Mesendoderm (in vitro differentiated cells): ENCODE measurements at regions not wholly inside any gene's neighbourhood (a gene's known extent, or its start where the extent isn't known, plus 50 kb on each side); places are given as distances from the start of the nearest gene placed in this dataset.

Source experiments
- DNase-seq: peaks from one replicate; pipeline ENCODE4 v3.0.0; 2013
- H2AK5ac ChIP-seq: 2 replicates; pipeline ENCODE4 v1.6.1; 2013; ENCODE audit warnings: low read length, inconsistent platforms
- H2BK120ac ChIP-seq: 2 replicates; pipeline ENCODE4 v1.6.1; 2013; ENCODE audit warnings: low read depth, mild to moderate bottlenecking, low read length, moderate library complexity, mixed read lengths
- H2BK15ac ChIP-seq: replicated peaks from 2 replicates; pipeline ENCODE4 v1.6.1; 2013; ENCODE audit warnings: low read depth, mild to moderate bottlenecking, moderate library complexity
- H2BK5ac ChIP-seq: 2 replicates; pipeline ENCODE4 v1.6.1; 2013; ENCODE audit warnings: low read length, inconsistent platforms
- H3K18ac ChIP-seq: 2 replicates; pipeline ENCODE4 v1.6.1; 2013; ENCODE audit warnings: mild to moderate bottlenecking, low read length, mixed read lengths
- H3K23ac ChIP-seq: one replicate; pipeline ENCODE4 v1.6.1; 2013; ENCODE audit warnings: low read length
- H3K27ac ChIP-seq: 2 replicates; pipeline ENCODE4 v1.5.1; 2013; ENCODE audit warnings: low read depth, mild to moderate bottlenecking, inconsistent platforms, low read length, moderate library complexity
- H3K27me3 ChIP-seq: 2 replicates; pipeline ENCODE4 v1.6.1; 2013; ENCODE audit warnings: low read length, control low read depth, mild to moderate bottlenecking, inconsistent platforms; ENCODE audit not compliant: insufficient read depth, poor library complexity
- H3K36me3 ChIP-seq: 2 replicates; pipeline ENCODE4 v1.6.1; 2013; ENCODE audit warnings: low read length, inconsistent platforms; ENCODE audit not compliant: control insufficient read depth, insufficient read depth
- H3K4ac ChIP-seq: one replicate; pipeline ENCODE4 v1.6.1; 2013; ENCODE audit warnings: low read depth, mild to moderate bottlenecking, low read length, moderate library complexity
- H3K4me1 ChIP-seq: 2 replicates; pipeline ENCODE4 v1.6.1; 2013; ENCODE audit warnings: low read depth, low read length, inconsistent platforms; ENCODE audit not compliant: control insufficient read depth
- H3K4me2 ChIP-seq: 2 replicates; pipeline ENCODE4 v1.6.1; 2013; ENCODE audit warnings: low read length
- H3K4me3 ChIP-seq: 2 replicates; pipeline ENCODE4 v1.5.1; 2013; ENCODE audit warnings: mild to moderate bottlenecking, low read length
- H3K56ac ChIP-seq: one replicate; pipeline ENCODE4 v1.6.1; 2013; ENCODE audit warnings: low read length
- H3K79me1 ChIP-seq: 2 replicates; pipeline ENCODE4 v1.6.1; 2013; ENCODE audit warnings: low read length, inconsistent platforms
- H3K79me2 ChIP-seq: 2 replicates; pipeline ENCODE4 v1.6.1; 2013; ENCODE audit warnings: mild to moderate bottlenecking, low read length; ENCODE audit not compliant: control insufficient read depth, insufficient read depth
- H3K9ac ChIP-seq: 2 replicates; pipeline ENCODE4 v1.6.1; 2013; ENCODE audit warnings: low read length, inconsistent platforms
- H4K5ac ChIP-seq: one replicate; pipeline ENCODE4 v1.6.1; 2013; ENCODE audit warnings: low read length
- H4K8ac ChIP-seq: one replicate; pipeline ENCODE4 v1.6.1; 2013; ENCODE audit warnings: low read depth, mild to moderate bottlenecking, control low read depth, low read length, moderate library complexity
- WGBS: extraction: QIAGEN DNeasy Blood & Tissue Kit; methylation state at CpG from one replicate; pipeline ENCODE4 v1.1.7; 2013; ENCODE audit warnings: low lambda C conversion rate, missing lambda C conversion rate; ENCODE audit not compliant: insufficient coverage; ENCODE audit errors: extremely low coverage; 5-methylcytosine and 5-hydroxymethylcytosine counted together

DNA sequence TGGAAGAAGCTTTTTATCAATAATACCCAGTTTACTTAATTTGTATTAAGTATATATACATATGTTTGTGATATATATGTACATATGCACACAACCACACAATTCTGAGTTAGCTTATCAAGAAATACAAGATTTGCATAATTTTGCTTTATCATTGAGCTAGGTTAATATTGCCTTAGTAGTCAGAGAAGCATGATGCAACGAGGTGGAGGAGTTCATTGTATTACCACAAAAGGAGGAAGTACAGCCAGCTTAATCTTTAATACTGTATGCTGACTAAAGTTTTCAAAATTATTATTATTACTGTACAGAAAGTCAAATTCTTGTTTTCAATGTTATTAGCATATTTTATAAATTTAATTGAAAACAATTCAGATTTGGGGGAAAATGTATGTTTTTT is 278.4 kb upstream of the PDGFD start:
- no peak overlapping the region for H2AK5ac ChIP-seq
- H2BK15ac ChIP-seq = no peak overlapping the region
- no peak overlapping the region for H3K4me2 ChIP-seq
- H3K79me2 ChIP-seq = no peaks in the 10 kb centered on the region
- H3K23ac ChIP-seq = no peak overlapping the region
- H3K56ac ChIP-seq = no peak overlapping the region
- no peak overlapping the region for H3K18ac ChIP-seq
- H3K27ac ChIP-seq = no peak overlapping the region
- H3K79me1 ChIP-seq = no peaks in the 10 kb centered on the region
- H3K9ac ChIP-seq = no peak overlapping the region
- H4K5ac ChIP-seq = no peak overlapping the region
- no peak overlapping the region for H4K8ac ChIP-seq
- no peak overlapping the region for H2BK5ac ChIP-seq
- DNase-seq = no peak
- no peaks in the 10 kb centered on the region for H3K4me1 ChIP-seq
- H3K4me3 ChIP-seq = no peak overlapping the region
- no peak overlapping the region for H3K4ac ChIP-seq
- no peak overlapping the region for H2BK120ac ChIP-seq
- H3K27me3 ChIP-seq = no peaks in the 10 kb centered on the region
- no CpG with 5 or more reads among the region's 1 CpG for WGBS
- no peaks in the 10 kb centered on the region for H3K36me3 ChIP-seq

DNA sequence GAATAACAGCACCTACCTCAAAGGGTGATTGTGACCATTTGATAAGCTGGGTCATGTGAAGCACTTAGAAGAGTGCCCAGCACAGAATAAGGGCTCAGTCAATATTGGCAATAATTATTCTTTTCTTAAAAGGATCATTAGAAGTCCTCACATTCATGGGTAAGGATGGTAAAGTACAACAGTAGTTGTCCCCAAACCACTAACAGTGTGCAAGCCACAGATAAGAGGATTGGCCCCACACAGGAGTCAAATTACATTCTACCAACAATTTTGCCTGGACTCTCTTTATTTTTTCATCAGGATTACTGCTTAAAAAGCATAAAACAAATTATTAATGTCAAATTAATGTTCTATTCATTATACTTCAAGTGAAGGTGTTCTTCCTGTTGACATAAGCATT is 271.5 kb upstream of the PDGFD start:
- Histone ChIP-seq H2BK5ac (no peak overlapping the region), H3K27ac (no peak overlapping the region)
- no peak for DNase-seq

DNA sequence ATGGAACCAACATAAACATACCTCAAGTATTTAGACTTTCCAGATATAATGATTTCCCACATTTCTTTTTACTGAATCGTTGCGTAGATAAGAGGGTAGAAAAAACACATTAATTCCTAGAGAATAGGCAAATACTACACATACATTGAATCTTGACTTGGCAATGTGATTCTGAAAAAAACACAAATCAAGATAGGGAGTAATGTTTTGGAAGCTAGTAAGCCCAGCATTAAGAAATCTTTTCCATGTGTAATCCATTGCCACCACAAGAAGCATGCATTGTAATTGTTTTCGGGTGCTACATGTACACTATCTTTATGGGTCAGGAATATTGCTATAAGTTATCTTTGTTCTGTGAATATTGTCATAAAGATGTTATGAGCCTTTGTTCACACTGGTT is 269.8 kb upstream of the PDGFD start:
- no peak overlapping the region for H2BK15ac ChIP-seq
- no peak overlapping the region for H4K5ac ChIP-seq
- no peaks in the 10 kb centered on the region for H3K36me3 ChIP-seq
- H3K18ac ChIP-seq = no peak overlapping the region
- H3K23ac ChIP-seq = no peak overlapping the region
- no peak for DNase-seq
- no peaks in the 10 kb centered on the region for H3K27me3 ChIP-seq
- H4K8ac ChIP-seq = no peak overlapping the region
- no peaks in the 10 kb centered on the region for H3K79me1 ChIP-seq
- no peak overlapping the region for H3K27ac ChIP-seq
- H2BK120ac ChIP-seq = no peak overlapping the region
- no peak overlapping the region for H3K56ac ChIP-seq
- H2BK5ac ChIP-seq = no peak overlapping the region
- no peak overlapping the region for H3K4ac ChIP-seq
- no peak overlapping the region for H3K9ac ChIP-seq
- WGBS = no CpG with 5 or more reads among the region's 3 CpGs
- H3K79me2 ChIP-seq = no peaks in the 10 kb centered on the region
- no peak overlapping the region for H2AK5ac ChIP-seq
- H3K4me1 ChIP-seq = no peaks in the 10 kb centered on the region
- no peak overlapping the region for H3K4me3 ChIP-seq
- H3K4me2 ChIP-seq = no peak overlapping the region

More for the DNA sequence above, 271.5 kb upstream of the PDGFD start:
- no peak overlapping the region for H3K18ac ChIP-seq
- no peaks in the 10 kb centered on the region for H3K79me2 ChIP-seq
- H2AK5ac ChIP-seq = no peak overlapping the region
- H3K4me1 ChIP-seq = no peaks in the 10 kb centered on the region
- no peaks in the 10 kb centered on the region for H3K36me3 ChIP-seq
- H3K79me1 ChIP-seq = no peaks in the 10 kb centered on the region
- H3K56ac ChIP-seq = no peak overlapping the region
- H3K23ac ChIP-seq = no peak overlapping the region
- H2BK15ac ChIP-seq = no peak overlapping the region
- no peak overlapping the region for H4K5ac ChIP-seq
- no peaks in the 10 kb centered on the region for H3K27me3 ChIP-seq
- H3K4ac ChIP-seq = no peak overlapping the region
- H4K8ac ChIP-seq = no peak overlapping the region
- no peak overlapping the region for H2BK120ac ChIP-seq
- no peak overlapping the region for H3K9ac ChIP-seq
- no peak overlapping the region for H3K4me3 ChIP-seq
- no peak overlapping the region for H3K4me2 ChIP-seq

DNA sequence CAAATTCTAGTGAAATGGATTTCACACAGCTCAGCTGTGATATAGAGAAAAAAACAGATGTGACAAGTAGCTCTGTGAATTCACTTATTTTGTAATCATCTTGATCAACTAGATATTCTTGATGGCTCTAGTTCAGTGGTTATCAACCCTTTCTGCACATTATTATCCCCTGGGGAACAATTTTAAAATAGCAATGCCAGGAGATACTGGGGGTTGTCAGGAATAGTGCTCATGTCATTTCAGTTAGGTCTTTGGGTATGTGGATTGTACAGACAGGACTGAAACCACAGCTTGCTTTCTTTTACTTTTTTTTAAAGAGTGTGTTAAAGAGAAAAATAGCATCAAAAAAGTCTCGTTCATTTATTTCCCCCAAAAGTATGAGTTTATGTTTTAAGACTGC is 269.0 kb upstream of the PDGFD start:
- no CpG with 5 or more reads among the region's 1 CpG for WGBS
- DNase-seq = no peak
- H3K4me1 ChIP-seq = no peaks in the 10 kb centered on the region
- no peak overlapping the region for H2BK120ac ChIP-seq
- H4K8ac ChIP-seq = no peak overlapping the region
- H4K5ac ChIP-seq = no peak overlapping the region
- no peak overlapping the region for H3K4me3 ChIP-seq
- H3K4ac ChIP-seq = no peak overlapping the region
- no peak overlapping the region for H2BK5ac ChIP-seq
- no peak overlapping the region for H3K9ac ChIP-seq
- no peak overlapping the region for H3K56ac ChIP-seq
- no peak overlapping the region for H3K27ac ChIP-seq
- no peaks in the 10 kb centered on the region for H3K79me2 ChIP-seq
- H3K4me2 ChIP-seq = no peak overlapping the region
- H2AK5ac ChIP-seq = no peak overlapping the region
- no peak overlapping the region for H3K23ac ChIP-seq
- no peak overlapping the region for H2BK15ac ChIP-seq
- no peak overlapping the region for H3K18ac ChIP-seq
- no peaks in the 10 kb centered on the region for H3K36me3 ChIP-seq
- no peaks in the 10 kb centered on the region for H3K27me3 ChIP-seq
- H3K79me1 ChIP-seq = no peaks in the 10 kb centered on the region

DNA sequence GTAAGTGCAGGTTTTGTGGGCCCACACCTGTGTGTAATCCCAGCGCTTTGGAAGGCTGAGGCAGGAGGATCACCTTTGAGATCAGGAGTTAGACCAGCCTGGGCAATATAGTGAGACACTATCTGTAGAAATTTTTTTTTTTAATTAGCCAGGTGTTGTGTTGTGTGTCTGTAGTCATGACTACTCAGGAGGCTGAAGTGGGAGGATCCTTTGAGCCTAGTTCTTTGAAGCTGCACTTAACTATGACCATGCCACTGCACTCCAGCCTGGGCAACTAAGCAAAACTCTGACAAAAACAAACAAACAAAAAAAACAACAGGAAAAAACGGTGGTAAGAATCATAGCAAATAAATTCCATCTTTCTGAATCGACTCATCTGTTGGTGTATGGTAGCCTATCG is 268.6 kb upstream of the PDGFD start:
- Histone ChIP-seq H3K23ac (no peak overlapping the region), H3K79me2 (no peaks in the 10 kb centered on the region), H3K9ac (no peak overlapping the region), H3K18ac (no peak overlapping the region), H3K4ac (no peak overlapping the region), H2BK5ac (no peak overlapping the region), H3K56ac (no peak overlapping the region), H3K79me1 (no peaks in the 10 kb centered on the region), H4K8ac (no peak overlapping the region), H4K5ac (no peak overlapping the region), H3K4me1 (no peaks in the 10 kb centered on the region), H2BK15ac (no peak overlapping the region), H3K4me2 (no peak overlapping the region), H2BK120ac (no peak overlapping the region), H2AK5ac (no peak overlapping the region), H3K27me3 (no peaks in the 10 kb centered on the region), H3K27ac (no peak overlapping the region), H3K36me3 (no peaks in the 10 kb centered on the region), H3K4me3 (no peak overlapping the region)
- WGBS = no CpG with 5 or more reads among the region's 4 CpGs
- peak; percentile 51 for DNase-seq

DNA sequence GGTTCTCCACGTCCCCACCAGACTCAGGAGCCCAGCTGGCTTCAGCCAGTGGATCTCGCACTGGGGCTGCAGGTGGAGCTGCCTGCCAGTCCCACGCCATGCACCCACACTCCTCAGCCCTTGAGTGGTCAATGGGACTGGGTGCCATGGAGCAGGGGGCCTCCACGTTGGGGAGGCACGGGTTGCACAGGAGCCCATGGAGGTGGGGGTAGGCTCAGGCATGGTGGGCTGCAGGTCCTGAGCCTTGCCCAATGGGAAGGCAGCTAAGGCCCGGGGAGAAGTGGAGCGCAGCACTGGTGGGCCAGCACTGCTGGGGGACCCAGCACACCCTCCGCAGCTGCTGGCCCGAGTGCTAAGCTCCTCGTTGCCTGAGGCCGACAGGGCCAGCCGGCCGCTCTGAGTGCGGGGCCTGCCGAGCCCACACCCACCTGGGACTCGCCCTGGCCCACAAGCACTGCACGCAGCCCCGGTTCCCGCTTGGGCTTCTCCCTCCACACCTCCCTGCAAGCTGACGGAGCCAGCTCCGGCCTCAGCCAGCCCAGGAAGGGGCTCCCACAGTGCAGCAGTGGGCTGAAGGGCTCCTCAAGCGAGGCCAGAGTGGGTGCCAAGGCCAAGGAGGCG is 258.5 kb upstream of the PDGFD start:
- Histone ChIP-seq H3K27ac (no peak overlapping the region), H3K9ac (no peak overlapping the region), H2BK15ac (no peak overlapping the region), H3K4me2 (no peak overlapping the region), H4K8ac (no peak overlapping the region), H3K18ac (no peak overlapping the region), H3K4ac (no peak overlapping the region), H2BK5ac (no peak overlapping the region), H2BK120ac (no peak overlapping the region), H3K79me2 (no peaks in the 10 kb centered on the region), H4K5ac (no peak overlapping the region), H3K23ac (no peak overlapping the region), H3K27me3 (no peaks in the 10 kb centered on the region), H3K79me1 (no peaks in the 10 kb centered on the region), H2AK5ac (no peak overlapping the region), H3K4me1 (no peaks in the 10 kb centered on the region), H3K56ac (no peak overlapping the region), H3K4me3 (no peak overlapping the region), H3K36me3 (no peaks in the 10 kb centered on the region)
- WGBS = no CpG with 5 or more reads among the region's 23 CpGs
- DNase-seq = no peak
